Kidney (tissue), 13 donors: ENCODE measurements at regions not wholly inside any gene's neighbourhood (a gene's known extent, or its start where the extent isn't known, plus 50 kb on each side); places are given as distances from the start of the nearest gene placed in this dataset.

Source experiments
- DNase-seq, 5 donors: peaks; one replicate each; pipeline ENCODE4 v3.0.0-alpha.2; 2013 to 2020
- FAIRE-seq: peaks from 2 replicates; lab custom pipeline; 2012; peaks lifted over from hg19 to GRCh38; lab: Jason Lieb, UNC
- H3K27ac ChIP-seq, 2 donors: one replicate each; pipeline ENCODE4 v1.7.0; 2013; ENCODE audit warnings: low read depth in 2 of 2, low read length in 2 of 2, inconsistent platforms in 1 of 2
- H3K27me3 ChIP-seq: one replicate; pipeline ENCODE4 v1.7.1; 2013; ENCODE audit warnings: low read length, inconsistent platforms; ENCODE audit not compliant: control insufficient read depth, insufficient read depth
- H3K36me3 ChIP-seq, 3 donors: one replicate each; pipeline versions ENCODE4 v1.7.0 to v1.7.1; 2013; ENCODE audit warnings: low read length in 3 of 3, control low read depth in 1 of 3, inconsistent platforms in 1 of 3; ENCODE audit not compliant: insufficient read depth in 3 of 3, control insufficient read depth in 2 of 3
- H3K4me1 ChIP-seq, 3 donors: one replicate each; pipeline versions ENCODE4 v1.7.0 to v1.7.1; 2013; ENCODE audit warnings: low read length in 3 of 3, inconsistent platforms in 1 of 3, low read depth in 1 of 3; ENCODE audit not compliant: control insufficient read depth in 2 of 3, insufficient read depth in 2 of 3
- H3K4me3 ChIP-seq, 3 donors: one replicate each; pipeline versions ENCODE4 v1.7.0 to v1.8.1; 2013; ENCODE audit warnings: low read length in 3 of 3, control low read depth in 1 of 3, inconsistent platforms in 1 of 3
- H3K9ac ChIP-seq, 3 donors: one replicate each; pipeline versions ENCODE4 v1.7.0 to v1.7.1; 2013; ENCODE audit warnings: low read length in 3 of 3, control low read depth in 1 of 3, inconsistent platforms in 1 of 3
- H3K9me3 ChIP-seq, 3 donors: one replicate each; pipeline versions ENCODE4 v1.7.0 to v1.7.1; 2013; ENCODE audit warnings: low read length in 3 of 3, control low read depth in 1 of 3, inconsistent platforms in 1 of 3; ENCODE audit not compliant: control insufficient read depth in 2 of 3, insufficient read depth in 1 of 3
- CTCF ChIP-seq: IDR thresholded peaks from 3 replicates; pipeline ENCODE4 v1.5.1; 2012; ENCODE audit warnings: mild to moderate bottlenecking, moderate library complexity, borderline replicate concordance; ENCODE audit not compliant: insufficient read depth; ENCODE audit errors: extremely low read depth
- intact Hi-C: fragments of 100-400 bp; cut with DNase I; formaldehyde crosslinking; loops from one replicate; pipeline ENCODE4 v1.11.1; 2022
- donor health status: control.
- donor health status: control.
- donor health status: control.
- donor health status: control.
- donor health status: control.
- donor health status: DM: yes; HTN: yes; CAD: no.
- donor health status: Normal renal cell carcinoma (clear cell type).

DNA sequence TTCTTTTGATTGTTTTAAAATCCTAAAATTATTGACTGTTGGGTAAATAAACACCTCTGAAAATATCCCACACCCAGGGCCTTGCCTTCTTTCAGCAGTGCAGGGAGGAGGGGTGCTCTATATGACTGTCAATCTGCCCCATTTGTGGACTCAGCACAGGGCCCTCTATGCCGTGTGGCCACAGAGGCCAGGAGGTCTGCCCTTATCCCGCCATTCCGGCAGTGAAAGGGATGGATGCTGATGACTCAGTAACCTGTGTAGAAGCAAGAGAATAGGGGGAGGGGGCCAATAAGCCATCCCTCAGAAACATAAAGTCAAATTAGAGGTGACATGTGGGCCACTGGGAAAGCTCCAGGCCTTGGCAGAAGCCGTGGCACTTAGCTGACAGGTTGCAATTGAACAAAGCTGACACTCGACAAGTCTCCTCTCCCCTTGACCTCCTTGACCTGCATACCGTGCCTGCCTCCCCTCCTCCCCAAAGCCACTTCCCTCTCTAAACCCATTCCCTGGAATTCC is 281.4 kb upstream of the DYNLRB2 start:
- no peak for FAIRE-seq
- TF ChIP-seq CTCF = no peak
- intact Hi-C loops = no loop called here

GRCh38 chr16:80258407-80258806 is 282.4 kb upstream of the DYNLRB2 start:
- intact Hi-C loops = no loop called here
- Histone ChIP-seq H3K4me3 (no peak overlapping the region), H3K36me3 (no peaks in the 10 kb centered on the region), H3K27ac (no peak overlapping the region), H3K9ac (no peak overlapping the region), H3K27me3 (no peaks in the 10 kb centered on the region), H3K4me1 (peaks cover 0 to 1% (median 0%) of the 10 kb centered on the region in 3 donors), H3K9me3 (no peaks in the 10 kb centered on the region)
- DNase-seq (no peak), FAIRE-seq (no peak)
- TF ChIP-seq CTCF = no peak

More for the DNA sequence above, 281.4 kb upstream of the DYNLRB2 start:
- H3K9ac ChIP-seq = no peak overlapping the region
- H3K27me3 ChIP-seq = no peaks in the 10 kb centered on the region
- DNase-seq = no peak
- H3K27ac ChIP-seq = no peak overlapping the region
- H3K9me3 ChIP-seq = no peaks in the 10 kb centered on the region
- no peaks in the 10 kb centered on the region for H3K4me1 ChIP-seq
- H3K4me3 ChIP-seq = no peak overlapping the region
- no peaks in the 10 kb centered on the region for H3K36me3 ChIP-seq

GRCh38 chr16:80254970-80255369 is 285.8 kb upstream of the DYNLRB2 start:
- DNase-seq (no peak), FAIRE-seq (no peak)
- TF ChIP-seq CTCF = no peak
- no peak overlapping the region for H3K27ac ChIP-seq
- H3K27me3 ChIP-seq = no peaks in the 10 kb centered on the region
- H3K9me3 ChIP-seq = no peaks in the 10 kb centered on the region
- no peaks in the 10 kb centered on the region for H3K36me3 ChIP-seq
- no peak overlapping the region for H3K4me3 ChIP-seq
- H3K9ac ChIP-seq = no peak overlapping the region
- peaks cover 0 to 2% (median 0%) of the 10 kb centered on the region in 3 donors for H3K4me1 ChIP-seq
- intact Hi-C loops = no loop called here

DNA sequence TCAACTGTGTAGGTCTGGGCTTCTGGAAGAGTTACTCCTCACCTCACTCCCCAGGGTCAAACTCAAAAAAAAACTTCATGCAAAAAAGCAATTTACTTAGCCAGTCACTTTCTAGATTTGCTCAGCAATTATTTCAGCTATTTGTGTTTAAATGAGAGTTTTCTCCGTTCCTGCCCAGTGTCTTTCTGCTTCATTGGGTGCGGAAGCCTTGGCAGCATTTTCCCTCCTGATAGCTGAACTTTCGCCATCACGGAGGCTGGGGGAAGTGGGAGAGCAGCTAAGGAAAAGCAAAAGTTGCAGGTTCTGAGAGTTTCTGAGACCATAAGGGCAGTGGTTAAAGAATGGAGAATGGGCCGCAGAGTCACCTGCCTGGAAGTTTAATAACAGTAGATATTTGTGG is 287.1 kb upstream of the DYNLRB2 start:
- no peak overlapping the region for H3K27ac ChIP-seq
- TF ChIP-seq CTCF = no peak
- H3K4me3 ChIP-seq = no peak overlapping the region
- no peaks in the 10 kb centered on the region for H3K9me3 ChIP-seq
- H3K36me3 ChIP-seq = no peaks in the 10 kb centered on the region
- no peak overlapping the region for H3K9ac ChIP-seq
- peaks cover 0 to 2% (median 0%) of the 10 kb centered on the region in 3 donors for H3K4me1 ChIP-seq
- DNase-seq (peak in 2 of 5 donors; percentile 30 to 61), FAIRE-seq (no peak)
- intact Hi-C loops = no loop called here
- H3K27me3 ChIP-seq = no peaks in the 10 kb centered on the region
